SH-SY5Y (cell line): ENCODE measurements at regions not wholly inside any gene's neighbourhood (a gene's known extent, or its start where the extent isn't known, plus 50 kb on each side); places are given as distances from the start of the nearest gene placed in this dataset.

Experiments
- GATA2 ChIP-seq: IDR thresholded peaks from 2 replicates; pipeline ENCODE4 v1.6.1; 2011; ENCODE audit warnings: mild to moderate bottlenecking, low read depth, low read length
- GATA3 ChIP-seq: IDR thresholded peaks from 2 replicates; pipeline ENCODE4 v1.6.1; 2011; ENCODE audit warnings: low read depth, mild to moderate bottlenecking, low read length, moderate library complexity

- TF ChIP-seq GATA2 (no peak), GATA3 (no peak)
These were observed 664.2 kb upstream of the FAT3 start for GRCh38 chr11:91560434-91560833.
